HG02642 (cell line): ENCODE measurements at regions not wholly inside any gene's neighbourhood (a gene's known extent, or its start where the extent isn't known, plus 50 kb on each side); places are given as distances from the start of the nearest gene placed in this dataset.

Experiments
- ATAC-seq: cut with Tn5 transposase; IDR thresholded peaks from one replicate; pipeline ENCODE4 v1.9.1; 2021; ENCODE audit warnings: mild to moderate bottlenecking; ENCODE audit not compliant: unreplicated experiment, poor library complexity

DNA sequence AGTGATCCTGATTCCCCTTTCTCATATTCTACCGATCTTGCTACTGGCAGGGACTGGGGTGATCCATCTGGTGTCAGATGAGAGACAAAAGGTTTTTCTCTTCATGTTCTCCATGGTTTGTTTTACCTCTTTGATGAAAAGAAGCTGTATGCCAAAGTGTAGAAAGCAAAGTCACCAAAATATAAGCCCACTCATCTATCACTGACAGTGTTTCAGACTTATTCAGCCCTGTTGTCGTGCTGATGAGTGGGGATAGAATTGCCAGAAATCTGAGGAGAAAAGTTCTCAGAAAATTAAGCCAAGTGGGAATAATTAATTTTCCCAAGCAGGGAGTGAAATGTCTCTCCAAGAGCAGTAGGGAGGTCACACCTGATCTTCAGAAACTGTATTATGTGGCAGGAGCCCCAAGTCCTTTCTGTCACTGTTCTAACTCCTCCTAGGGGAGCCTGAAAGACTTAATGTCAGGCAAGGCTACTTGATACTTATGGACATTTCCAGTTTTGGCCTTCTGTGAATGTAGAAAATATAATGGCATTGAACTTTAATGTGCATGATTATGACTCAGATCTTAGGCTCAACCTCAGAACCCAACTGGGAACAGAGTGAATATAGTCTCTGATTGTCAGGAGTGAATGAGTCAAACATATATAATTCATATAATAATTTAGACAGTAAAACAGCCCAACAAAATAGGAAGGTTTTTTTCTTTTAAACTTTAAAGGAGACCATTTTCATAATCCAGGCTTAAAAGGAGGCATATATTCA is 298.1 kb downstream of the ANKRD50 start:
- no peak for ATAC-seq

DNA sequence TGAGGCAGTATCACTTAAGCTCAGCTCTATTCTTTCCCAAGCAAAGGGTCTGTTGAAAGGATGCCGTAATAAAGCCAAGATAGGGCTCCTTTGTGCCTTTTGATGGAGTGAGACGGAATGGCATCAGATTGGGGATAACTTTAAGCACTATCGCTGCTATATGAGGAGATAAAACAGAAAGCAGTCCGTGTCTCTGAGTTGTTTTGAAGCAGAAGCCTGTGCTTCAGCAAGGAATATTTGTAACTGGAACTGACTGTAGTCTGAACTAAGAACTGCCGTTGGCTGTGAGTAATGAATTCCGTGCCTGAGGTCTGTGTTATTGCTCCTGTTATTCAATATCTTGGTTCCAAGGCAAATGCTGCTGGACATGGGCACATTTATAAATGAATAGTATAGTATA is 297.4 kb downstream of the ANKRD50 start:
- ATAC-seq: no peak

DNA sequence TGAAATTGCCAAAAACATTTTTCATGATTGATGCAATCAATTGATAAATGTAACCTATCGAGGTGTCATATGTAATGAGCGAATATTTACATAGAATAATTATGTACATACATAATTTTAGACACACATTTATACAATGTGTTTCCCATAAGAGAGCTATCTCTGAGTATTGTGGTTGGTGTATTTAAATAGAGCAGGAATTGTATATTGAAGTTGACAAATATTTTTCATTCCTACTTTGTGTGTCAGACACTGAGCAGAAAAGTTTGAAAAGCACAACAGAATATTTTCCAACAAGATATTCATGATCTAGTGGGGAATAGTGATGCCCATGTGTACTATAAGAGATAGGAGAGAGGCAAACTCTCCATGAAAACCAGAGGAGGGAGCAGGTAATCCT is 295.2 kb downstream of the ANKRD50 start:
- no peak for ATAC-seq

DNA sequence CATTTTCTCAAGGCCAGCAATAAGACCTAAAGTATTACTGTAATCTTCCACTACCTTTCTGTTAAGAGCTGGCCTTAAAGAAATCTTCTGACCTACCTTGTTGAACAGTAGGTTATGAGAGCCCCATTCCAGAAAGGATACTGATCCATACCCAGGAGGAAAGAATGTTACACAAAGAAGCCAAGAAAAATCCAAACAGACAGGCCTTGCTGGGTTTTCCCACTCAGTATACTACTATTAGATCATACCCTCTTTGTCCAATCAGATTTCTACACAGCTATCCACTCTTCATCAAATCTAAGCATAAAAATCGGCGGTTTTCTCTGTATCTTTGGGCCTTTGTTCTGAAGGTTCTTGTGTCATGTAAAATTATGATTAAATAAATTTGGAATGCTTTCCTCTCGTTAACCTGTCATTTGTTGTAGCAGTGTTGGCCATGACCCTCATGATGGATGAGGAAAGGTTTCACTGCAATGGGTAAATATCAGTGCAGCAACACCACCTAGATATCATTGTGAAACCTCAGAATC is 292.3 kb downstream of the ANKRD50 start:
- ATAC-seq: no peak

DNA sequence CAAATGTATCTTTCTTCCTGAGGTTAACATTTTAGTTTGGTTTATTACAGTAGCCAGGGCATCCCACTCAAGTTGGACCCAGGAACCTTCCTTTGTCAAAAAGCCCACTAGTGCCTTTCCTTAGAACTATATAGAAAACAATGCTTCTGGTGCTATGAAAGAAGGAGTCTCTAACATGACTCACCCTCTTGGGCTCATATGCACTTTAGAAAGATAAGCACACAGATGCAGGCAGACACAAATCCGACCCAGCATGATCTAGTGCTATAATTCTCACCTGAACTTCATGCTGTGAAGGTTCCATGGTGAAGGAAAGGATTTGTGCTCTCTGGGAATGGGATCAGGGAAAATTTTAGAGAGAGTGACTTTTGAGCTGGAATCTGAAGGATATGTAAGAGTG is 289.4 kb downstream of the ANKRD50 start:
- no peak for ATAC-seq

DNA sequence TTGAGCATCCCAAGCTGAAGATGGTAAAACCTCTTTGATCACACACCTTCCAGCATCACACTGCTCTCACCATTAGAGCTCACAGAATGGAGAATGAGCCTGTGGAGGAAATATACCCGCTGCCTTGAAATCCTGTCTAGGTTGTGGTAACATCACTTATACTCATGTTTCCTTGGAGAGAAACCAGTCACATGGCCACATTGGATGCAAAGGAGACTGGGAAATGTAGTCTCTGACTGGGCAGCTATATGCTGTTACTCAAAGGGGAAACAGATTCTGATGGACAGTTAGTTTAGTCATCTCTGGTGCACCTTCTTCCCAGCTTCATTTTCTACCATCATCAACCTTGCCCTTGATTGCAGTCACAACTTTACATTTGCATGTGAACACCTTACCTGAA is 286.3 kb downstream of the ANKRD50 start:
- ATAC-seq: no peak

DNA sequence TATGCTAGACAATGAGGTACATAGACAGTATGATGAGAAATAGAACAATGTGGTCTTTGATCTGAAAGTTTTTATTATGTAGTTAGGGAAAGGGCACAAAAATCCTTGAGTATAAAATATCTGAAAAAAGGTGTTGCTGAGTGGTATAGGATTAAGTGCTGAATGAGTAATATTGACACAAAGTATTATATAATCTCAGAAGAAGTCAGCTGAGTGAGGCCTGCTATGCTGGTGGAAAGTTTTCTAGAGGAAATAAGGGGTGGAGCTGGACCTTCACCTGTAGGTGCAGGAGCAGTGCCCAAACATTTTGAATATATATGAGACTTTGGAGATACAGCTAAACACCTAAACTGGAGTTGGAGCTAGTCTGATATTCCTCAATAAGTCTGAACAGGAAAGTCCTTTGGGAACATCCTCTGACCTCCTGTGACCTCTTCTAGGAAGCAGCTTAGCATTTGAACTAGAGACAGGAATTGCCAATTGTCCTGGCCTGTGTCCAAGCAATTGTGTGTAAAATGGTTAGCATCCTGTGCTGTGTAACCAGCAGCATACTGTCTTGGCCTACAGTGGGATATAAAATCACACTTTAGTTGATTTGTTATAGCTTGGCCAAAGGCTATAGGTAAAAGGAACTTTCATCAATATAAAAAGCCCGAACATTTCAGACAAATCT is 285.3 kb downstream of the ANKRD50 start:
- ATAC-seq: no peak

DNA sequence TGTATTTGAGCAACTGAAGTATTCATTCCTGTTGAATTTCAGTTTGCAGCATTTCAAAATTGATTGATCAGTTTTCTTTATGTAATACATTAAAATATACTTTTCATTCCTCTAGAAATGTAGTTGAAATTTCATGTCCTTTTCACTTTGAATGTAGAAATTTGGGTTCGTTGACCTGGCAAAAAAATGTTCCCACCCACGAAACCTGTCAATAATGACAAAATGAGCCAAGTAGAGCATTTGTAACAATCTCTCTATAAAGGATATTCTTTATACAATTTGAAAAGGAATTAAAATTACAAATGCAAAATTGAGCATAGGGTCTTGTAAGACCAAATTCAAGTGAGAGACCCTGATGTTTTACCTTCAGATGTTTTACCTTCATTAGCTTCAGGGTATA is 283.9 kb downstream of the ANKRD50 start:
- ATAC-seq: no peak

DNA sequence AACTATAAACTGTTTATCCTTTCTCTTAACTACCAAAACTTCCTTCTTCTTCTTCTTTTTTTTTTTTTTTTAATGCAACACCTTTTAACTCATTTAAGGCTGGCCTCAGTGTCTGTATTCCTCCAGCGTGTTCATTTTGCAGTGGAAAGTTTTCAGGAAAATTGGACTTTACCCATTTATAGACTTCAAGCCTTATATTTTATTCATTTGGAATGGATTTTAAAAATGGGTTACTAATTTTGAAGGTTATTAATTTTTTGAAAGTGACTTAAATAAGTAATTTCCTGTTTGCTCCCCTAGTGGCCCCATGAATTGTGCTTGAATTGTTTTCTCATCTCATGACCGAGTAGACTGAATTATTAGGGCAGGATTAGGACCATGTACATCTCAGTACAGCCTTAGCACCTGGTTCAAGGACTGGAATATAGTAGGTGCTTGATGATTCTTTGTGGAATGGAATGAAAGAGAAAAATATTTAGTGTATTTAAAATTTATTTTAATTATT is 282.7 kb downstream of the ANKRD50 start:
- ATAC-seq: no peak

DNA sequence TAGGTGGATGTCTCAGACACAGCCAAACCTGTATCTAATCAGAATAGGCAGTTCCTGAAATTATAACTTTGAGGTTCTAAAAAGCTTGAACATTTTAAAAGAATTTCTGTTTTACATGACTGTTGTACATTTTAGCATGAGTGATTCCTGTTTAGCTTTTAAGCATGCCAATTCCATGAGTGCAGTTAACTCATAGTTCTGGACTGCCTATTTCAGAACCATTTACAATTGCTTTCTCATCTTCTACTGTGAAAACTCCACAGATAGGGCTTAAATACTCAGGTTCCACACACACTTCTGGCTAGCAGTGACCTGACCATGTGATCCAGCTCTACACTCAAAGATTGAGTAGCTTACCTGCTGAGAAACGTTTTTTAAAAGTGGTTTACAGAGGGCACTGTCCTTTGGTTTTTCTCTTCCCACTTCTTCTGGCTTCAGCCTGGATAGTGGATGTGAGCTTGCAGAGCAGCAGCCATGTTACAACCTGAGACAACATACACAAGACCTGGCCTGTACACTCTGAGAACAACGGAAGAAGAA is 280.8 kb downstream of the ANKRD50 start:
- no peak for ATAC-seq

DNA sequence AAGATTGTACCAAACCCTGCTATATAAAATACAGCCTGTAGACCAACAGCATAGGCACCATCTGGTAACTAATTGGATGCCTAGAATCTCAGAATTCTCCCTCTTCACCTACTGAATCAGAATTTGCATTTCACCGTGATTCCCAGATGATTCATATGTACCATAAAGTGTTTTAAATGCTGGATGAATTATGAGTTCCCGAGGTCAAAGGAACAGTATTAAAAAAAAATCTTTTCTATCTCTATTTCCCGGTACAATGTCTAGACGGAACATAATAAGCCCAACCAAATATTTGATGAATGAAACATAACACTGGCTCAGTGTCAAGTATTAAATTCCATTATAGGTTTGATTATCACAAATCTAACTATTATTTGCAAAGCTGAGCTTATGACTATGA is 280.0 kb downstream of the ANKRD50 start:
- no peak for ATAC-seq

DNA sequence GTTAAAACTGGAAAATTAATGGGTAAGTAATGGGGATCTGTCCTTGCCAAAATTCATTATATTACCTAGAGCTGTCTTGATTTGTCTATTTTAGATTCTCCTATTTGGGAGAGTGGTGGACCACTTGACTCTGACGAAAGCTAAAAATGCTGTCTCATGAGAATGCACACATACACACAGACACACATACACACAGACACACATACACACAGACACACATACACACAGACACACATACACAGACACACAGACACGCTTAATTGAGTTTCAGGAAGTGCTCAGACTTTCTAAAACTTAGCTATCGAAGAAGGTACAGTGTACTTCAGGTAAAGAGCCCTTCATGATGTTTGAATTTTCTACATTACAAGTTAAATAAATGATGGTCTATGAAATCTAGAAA is 279.5 kb downstream of the ANKRD50 start:
- ATAC-seq: no peak

DNA sequence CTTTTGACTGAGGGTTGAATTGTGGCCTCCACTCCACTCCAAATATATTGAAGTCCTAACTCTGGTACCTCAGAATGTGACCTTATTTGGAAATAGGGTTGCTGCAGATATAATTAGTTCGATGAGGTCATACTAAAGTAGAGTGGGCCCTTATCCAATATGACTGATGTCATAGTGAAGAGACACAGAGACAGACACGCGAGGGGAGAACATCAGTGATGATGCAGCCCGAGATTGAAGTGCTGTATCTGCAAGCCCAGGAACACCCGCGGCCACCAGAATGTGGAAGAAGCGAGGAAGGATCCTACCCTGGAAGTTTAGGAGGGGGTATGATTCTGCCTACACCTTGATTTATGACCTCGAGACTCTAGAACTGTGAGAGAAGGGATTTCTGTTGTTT is 279.0 kb downstream of the ANKRD50 start:
- no peak for ATAC-seq

DNA sequence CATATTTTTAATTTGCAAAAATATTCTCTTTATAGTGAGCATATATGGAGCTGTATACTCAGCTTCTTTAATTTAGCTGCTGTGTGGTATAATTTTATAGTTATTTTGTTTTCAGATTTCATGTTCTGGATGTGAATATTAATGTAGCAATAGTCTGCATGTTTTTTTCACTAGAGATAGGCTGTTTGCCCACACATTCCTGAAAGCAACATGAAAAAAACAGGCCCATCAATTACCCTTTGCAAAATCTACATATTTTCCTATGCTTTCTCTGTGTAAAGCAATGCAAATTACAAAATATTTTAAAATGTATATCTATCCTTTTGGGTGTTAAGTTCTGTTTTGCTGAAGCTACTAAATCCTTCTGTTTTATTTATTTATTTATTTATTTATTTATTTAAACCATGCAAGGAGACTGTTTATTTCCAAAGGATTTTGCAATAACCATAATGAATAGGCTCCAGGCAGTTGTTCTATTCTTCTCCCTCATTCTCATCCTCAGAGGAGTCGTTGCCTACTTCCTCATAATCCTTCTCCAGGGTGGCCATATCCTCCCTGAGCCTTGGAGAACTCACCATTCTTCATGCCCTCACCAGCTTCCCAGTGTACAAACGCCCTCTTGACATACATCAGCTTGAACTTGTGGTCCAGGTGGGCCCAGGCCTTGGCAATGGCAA is 277.1 kb downstream of the ANKRD50 start:
- ATAC-seq: no peak

DNA sequence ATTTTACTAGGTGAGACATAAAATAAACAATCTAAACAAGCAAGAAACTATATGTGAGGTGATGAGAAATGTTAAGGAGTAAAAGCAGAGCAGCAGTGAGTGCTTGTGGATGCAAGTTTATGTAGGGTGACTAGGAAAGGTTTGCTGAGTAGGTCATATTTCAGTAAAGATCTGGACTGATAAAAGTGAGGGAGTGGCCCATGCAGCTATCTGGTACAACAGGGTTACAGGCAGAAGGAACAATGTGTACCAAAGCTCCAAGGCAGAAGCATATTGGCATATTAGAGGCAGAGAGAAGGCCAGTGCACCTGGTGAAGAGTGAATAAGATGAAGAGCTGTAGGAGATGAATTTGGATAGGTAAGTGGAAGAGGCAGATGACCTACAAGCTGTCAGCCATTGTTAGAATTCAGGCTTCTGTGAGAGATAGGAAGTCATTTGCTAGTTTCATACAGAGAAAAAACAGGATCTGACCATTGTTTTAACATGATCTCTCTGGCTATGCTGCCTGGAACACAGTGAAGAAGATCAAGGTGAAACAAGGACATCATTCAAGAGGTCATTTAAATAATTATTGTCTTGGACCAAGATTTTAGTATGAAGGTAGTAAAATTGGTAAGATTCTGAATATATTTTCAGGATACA is 274.6 kb downstream of the ANKRD50 start:
- ATAC-seq: no peak

DNA sequence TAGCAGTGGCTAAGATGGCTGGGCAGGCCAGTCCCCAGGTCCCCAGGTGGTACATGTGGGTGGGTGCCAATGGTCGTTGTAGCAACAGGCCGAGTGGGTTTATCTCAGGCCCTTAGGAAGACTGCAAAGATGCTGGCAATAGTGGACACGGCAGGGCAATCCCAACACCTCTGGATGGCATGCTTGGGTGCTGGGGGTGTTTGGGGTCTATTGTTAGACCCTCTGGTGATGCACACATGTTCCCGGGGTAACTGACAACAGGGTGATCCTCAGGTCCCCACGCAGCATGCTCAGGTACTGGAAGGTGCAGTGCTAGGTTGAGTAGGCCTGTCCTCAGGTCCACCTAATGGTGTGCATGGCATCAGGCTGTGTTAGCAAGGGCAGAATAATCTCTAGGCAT is 267.5 kb downstream of the ANKRD50 start:
- no peak for ATAC-seq

DNA sequence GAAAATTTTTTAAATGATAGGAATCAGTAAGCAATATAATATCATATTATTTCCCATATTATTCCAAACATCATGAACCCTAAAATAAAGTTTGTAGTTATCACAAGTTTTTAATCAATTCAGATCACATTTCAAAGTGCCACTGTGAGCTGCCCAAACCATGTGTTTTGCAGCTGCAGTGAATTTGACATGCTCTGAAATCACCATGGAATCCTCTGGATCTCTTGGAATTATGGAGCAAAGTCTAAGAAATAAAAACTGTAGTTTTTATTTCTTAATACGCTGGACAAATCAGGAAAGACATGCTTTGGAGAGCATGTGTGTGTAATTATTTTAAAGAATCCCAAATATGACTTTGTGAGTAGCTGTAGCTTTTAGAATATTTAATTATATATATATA is 262.7 kb downstream of the ANKRD50 start:
- ATAC-seq: no peak

DNA sequence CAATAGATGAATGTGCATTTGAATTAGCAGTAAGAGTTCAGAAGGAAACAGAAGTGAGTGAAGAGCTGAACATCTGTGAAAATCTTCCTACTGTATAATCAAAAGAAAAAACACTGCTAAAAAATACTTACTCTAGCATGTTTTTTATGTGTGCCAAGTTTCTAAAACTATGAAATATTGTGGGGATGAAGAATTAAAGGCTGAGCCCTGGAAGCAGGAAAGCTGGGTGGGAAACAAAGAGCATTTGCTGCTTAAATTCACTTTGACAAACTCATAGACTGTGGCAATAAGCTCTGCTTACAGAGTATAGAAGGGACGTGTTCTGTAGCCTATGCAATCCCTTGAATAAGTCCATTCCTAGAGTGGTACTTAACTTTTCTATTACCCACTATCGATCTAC is 261.7 kb downstream of the ANKRD50 start:
- ATAC-seq: no peak

DNA sequence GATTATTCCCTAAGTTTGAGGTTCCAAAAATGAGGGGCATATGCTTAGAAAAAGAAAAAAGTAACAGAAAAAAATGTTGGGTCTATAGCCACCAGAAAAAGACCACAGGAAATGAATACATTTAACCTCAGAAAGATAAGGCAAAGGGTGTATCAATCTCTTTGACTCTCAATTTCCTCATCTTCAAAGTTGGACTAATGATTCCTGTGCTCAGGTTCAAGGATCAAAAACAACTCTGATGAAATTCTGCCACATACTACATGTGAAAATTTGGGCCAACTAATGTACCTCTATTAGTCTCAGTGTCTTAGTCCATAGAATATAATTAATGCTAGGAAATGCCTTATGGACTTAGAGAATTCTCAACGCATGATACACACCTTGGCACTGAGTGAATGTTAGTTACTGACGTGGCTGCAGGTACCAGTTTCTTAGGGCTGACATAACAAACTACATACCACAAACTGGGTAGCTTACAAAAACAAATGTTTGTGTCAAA is 257.7 kb downstream of the ANKRD50 start:
- ATAC-seq: no peak

DNA sequence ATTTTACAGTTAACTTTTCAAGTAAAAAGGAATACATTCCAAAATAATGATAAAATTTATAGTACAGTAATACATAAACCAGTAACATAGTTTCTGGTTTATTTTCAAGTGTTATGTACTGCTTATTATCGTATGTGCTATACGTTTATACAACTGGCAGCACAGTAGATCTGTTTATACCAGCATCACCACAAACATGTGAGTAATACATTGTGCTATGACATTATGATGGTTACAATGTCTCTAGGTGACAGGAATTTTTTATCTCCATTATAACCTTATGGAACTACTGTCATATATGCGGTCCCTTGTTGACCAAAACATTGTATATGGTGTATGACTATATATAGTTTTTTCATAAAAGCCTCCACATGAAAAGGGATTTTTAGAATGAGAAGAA is 256.9 kb downstream of the ANKRD50 start:
- no peak for ATAC-seq
